DND-41 (cell line): ENCODE measurements at regions not wholly inside any gene's neighbourhood (a gene's known extent, or its start where the extent isn't known, plus 50 kb on each side); places are given as distances from the start of the nearest gene placed in this dataset.
"Not testable (repeated sequence)": the region's sequence is repeated elsewhere in the genome, so short reads cannot be mapped to it uniquely, and the experiment has no call there.

Experiments used
- ATAC-seq: fragments of 200-7000 bp; cut with Tn5 transposase; 3 replicates; pipeline ENCODE4 v1.9.1; 2021; ENCODE audit warnings: low read depth; ENCODE audit not compliant: insufficient read depth
- DNase-seq: peaks from one replicate; pipeline ENCODE4 v3.0.0-alpha.2; 2020
- H2AFZ ChIP-seq: 2 replicates; pipeline ENCODE4 v1.6.0; 2012; ENCODE audit warnings: low read depth, low read length
- H3K27ac ChIP-seq: 2 replicates; pipeline ENCODE4 v1.5.1; 2012; ENCODE audit warnings: low read length, inconsistent platforms
- H3K27me3 ChIP-seq: fragments of 200-600 bp; sonication (generic); 2 replicates; pipeline ENCODE4 v1.6.0; 2012; ENCODE audit warnings: low read length, mild to moderate bottlenecking, inconsistent platforms; ENCODE audit not compliant: insufficient read depth, poor library complexity
- H3K36me3 ChIP-seq: 2 replicates; pipeline ENCODE4 v1.5.1; 2012; ENCODE audit warnings: low read length, inconsistent platforms; ENCODE audit not compliant: insufficient read depth
- H3K4me1 ChIP-seq: 2 replicates; pipeline ENCODE4 v1.5.1; 2012; ENCODE audit warnings: mild to moderate bottlenecking, low read length; ENCODE audit not compliant: insufficient read depth
- H3K4me2 ChIP-seq: 2 replicates; pipeline ENCODE4 v1.6.0; 2012; ENCODE audit warnings: mild to moderate bottlenecking, moderate library complexity, low read length, inconsistent platforms; ENCODE audit not compliant: insufficient read depth
- H3K4me3 ChIP-seq, 2 experiments: fragments of 200-600 bp in 1 of 2; shearing (Covaris generic) in 1 of 2; 2 replicates each; pipeline ENCODE4 v1.5.1; 2012 to 2016; ENCODE audit warnings: inconsistent platforms in 2 of 2, low read length in 2 of 2, mild to moderate bottlenecking in 2 of 2, low read depth in 1 of 2, moderate library complexity in 1 of 2
- H3K79me2 ChIP-seq: 2 replicates; pipeline ENCODE4 v1.6.0; 2012; ENCODE audit warnings: low read length, inconsistent platforms; ENCODE audit not compliant: insufficient read depth
- H3K9ac ChIP-seq: 2 replicates; pipeline ENCODE4 v1.6.0; 2012; ENCODE audit warnings: low read depth, mild to moderate bottlenecking, inconsistent platforms, low read length, moderate library complexity
- H3K9me3 ChIP-seq: 2 replicates; pipeline ENCODE4 v1.5.1; 2012; ENCODE audit warnings: low read length, moderate library complexity, mild to moderate bottlenecking, inconsistent platforms; ENCODE audit not compliant: insufficient read depth, severe bottlenecking
- H4K20me1 ChIP-seq: 2 replicates; pipeline ENCODE4 v1.6.0; 2012; ENCODE audit warnings: low read length; ENCODE audit not compliant: insufficient read depth
- CTCF ChIP-seq: IDR thresholded peaks from 2 replicates; pipeline ENCODE4 v1.5.1; 2012; ENCODE audit warnings: borderline replicate concordance, low read length, moderate library complexity, mild to moderate bottlenecking; ENCODE audit not compliant: poor library complexity, severe bottlenecking; ENCODE audit errors: extremely low read depth
- EZH2 ChIP-seq: IDR thresholded peaks from 3 replicates; pipeline ENCODE4 v1.6.1; 2012; ENCODE audit warnings: borderline replicate concordance, low read depth, mild to moderate bottlenecking, moderate library complexity, low read length, inconsistent platforms; ENCODE audit not compliant: severe bottlenecking

- ATAC-seq (no peak), DNase-seq (no peak)
- Histone ChIP-seq H3K4me1 (no peaks in the 10 kb centered on the region), H3K27ac (no peak overlapping the region), H3K27me3 (no peaks in the 10 kb centered on the region), H2AFZ (no peak overlapping the region), H3K79me2 (no peaks in the 10 kb centered on the region), H4K20me1 (no peaks in the 10 kb centered on the region), H3K4me2 (no peak overlapping the region), H3K4me3 (no peak overlapping the region), H3K9ac (no peak overlapping the region), H3K36me3 (no peaks in the 10 kb centered on the region), H3K9me3 (no peaks in the 10 kb centered on the region)
- TF ChIP-seq EZH2 (no peak), CTCF (no peak)
Observed at GRCh38 chr4:3628868-3629175, 96.6 kb upstream of the LRPAP1 start.

GRCh38 chr4:3627967-3628867 lies 96.0 kb upstream of the LRPAP1 start:
- not testable (repeated sequence) for ATAC-seq, H2AFZ ChIP-seq, H3K36me3 ChIP-seq, H3K4me3 ChIP-seq, H3K79me2 ChIP-seq, H3K4me2 ChIP-seq, H3K9ac ChIP-seq, H4K20me1 ChIP-seq, H3K4me1 ChIP-seq, H3K27me3 ChIP-seq, H3K27ac ChIP-seq, DNase-seq, H3K9me3 ChIP-seq

- H3K36me3 ChIP-seq, H3K27me3 ChIP-seq, ATAC-seq, H4K20me1 ChIP-seq, H3K79me2 ChIP-seq, H3K27ac ChIP-seq, H3K4me1 ChIP-seq, H3K9me3 ChIP-seq, DNase-seq, H3K4me3 ChIP-seq, H2AFZ ChIP-seq, H3K9ac ChIP-seq, H3K4me2 ChIP-seq: not testable (repeated sequence)
Observed at GRCh38 chr4:3627456-3627855, 95.2 kb upstream of the LRPAP1 start.

- H3K9me3 ChIP-seq, H3K27ac ChIP-seq, H3K36me3 ChIP-seq, H3K4me2 ChIP-seq, H4K20me1 ChIP-seq, H3K9ac ChIP-seq, H3K79me2 ChIP-seq, H3K4me1 ChIP-seq, ATAC-seq, H3K4me3 ChIP-seq, H3K27me3 ChIP-seq, H2AFZ ChIP-seq, DNase-seq: not testable (repeated sequence)
Observed at GRCh38 chr4:3626131-3626884, 94.1 kb upstream of the LRPAP1 start.

GRCh38 chr4:3625286-3625875 lies 93.2 kb upstream of the LRPAP1 start:
- not testable (repeated sequence) for H2AFZ ChIP-seq, DNase-seq, H3K4me1 ChIP-seq, H3K27me3 ChIP-seq, H4K20me1 ChIP-seq, H3K9ac ChIP-seq, H3K4me3 ChIP-seq, ATAC-seq, H3K79me2 ChIP-seq, H3K36me3 ChIP-seq, H3K9me3 ChIP-seq, H3K27ac ChIP-seq, H3K4me2 ChIP-seq

GRCh38 chr4:3623809-3624329 lies 91.6 kb upstream of the LRPAP1 start:
- not testable (repeated sequence) for H3K27me3 ChIP-seq, H3K9me3 ChIP-seq, DNase-seq, H3K36me3 ChIP-seq, H3K4me2 ChIP-seq, H4K20me1 ChIP-seq, H3K9ac ChIP-seq, H2AFZ ChIP-seq, H3K79me2 ChIP-seq, ATAC-seq, H3K27ac ChIP-seq, H3K4me1 ChIP-seq, H3K4me3 ChIP-seq
